HepG2 (cell line): ENCODE measurements at regions not wholly inside any gene's neighbourhood (a gene's known extent, or its start where the extent isn't known, plus 50 kb on each side); places are given as distances from the start of the nearest gene placed in this dataset.

Experiments
- ATAC-seq: fragments of 200-7000 bp; cut with Tn5 transposase; 3 replicates; pipeline ENCODE4 v1.9.1; 2020; ENCODE audit warnings: mild to moderate bottlenecking, moderate library complexity
- BruUV-seq: library from RNA; stranded (reverse); fragments of 400-500 nt; replicated peaks from 2 replicates; lab custom pipeline; 2021; lab: Mats Ljungman, UMichigan
- CTCF ChIA-PET: fragments of 300-600 bp; formaldehyde crosslinking; extraction: SDS; loops from one replicate; lab custom pipeline; 2021; ENCODE audit warnings: low total read pairs, inconsistent platforms, low intra/inter-chr PET ratio; lab: Yijun Ruan, JAX
- POLR2A ChIA-PET: fragments of 350-600 bp; sonication (Branson Sonifier 250); formaldehyde crosslinking; loops from one replicate; lab custom pipeline; 2020; ENCODE audit warnings: antibody characterized with exemption, inconsistent platforms; lab: Yijun Ruan, JAX
- DNase-seq: peaks from one replicate; pipeline ENCODE4 v3.0.0-alpha.2; 2015; ENCODE audit warnings: low spot score
- FAIRE-seq: peaks from 3 replicates; lab custom pipeline; 2011; peaks lifted over from hg19 to GRCh38; lab: Jason Lieb, UNC
- H2AFZ ChIP-seq: one replicate; pipeline ENCODE4 v1.6.1; 2011; ENCODE audit warnings: low read length, inconsistent platforms
- H3K27ac ChIP-seq: fragments of 300-600 bp; 3 replicates; pipeline ENCODE4 v1.8.0; 2011; ENCODE audit warnings: mixed run types, mild to moderate bottlenecking, mixed read lengths, low read length, inconsistent platforms; ENCODE audit not compliant: insufficient read depth; ENCODE audit errors: extremely low read length
- H3K27me3 ChIP-seq, 2 experiments: fragments of 200-600 bp in 1 of 2; 2 replicates in 1 of 2; 3 replicates in 1 of 2; pipeline versions ENCODE4 v1.6.0 to v1.8.0; 2011; ENCODE audit warnings: low read length in 2 of 2, mild to moderate bottlenecking in 2 of 2, moderate library complexity in 2 of 2, inconsistent platforms in 1 of 2; ENCODE audit not compliant: insufficient read depth in 2 of 2, control insufficient read depth in 1 of 2
- H3K36me3 ChIP-seq, 2 experiments: fragments of 200-600 bp in 1 of 2; replicated peaks in 1 of 2; 2 replicates in 1 of 2; 3 replicates in 1 of 2; pipeline versions ENCODE4 v1.5.1 to v1.8.0; 2011; ENCODE audit warnings: low read length in 2 of 2, inconsistent platforms in 1 of 2; ENCODE audit not compliant: insufficient read depth in 2 of 2, control insufficient read depth in 1 of 2
- H3K4me1 ChIP-seq: 2 replicates; pipeline ENCODE4 v1.5.1; 2012; ENCODE audit warnings: low read length, inconsistent platforms; ENCODE audit not compliant: insufficient read depth
- H3K4me2 ChIP-seq: 2 replicates; pipeline ENCODE4 v1.6.0; 2011; ENCODE audit warnings: low read depth, low read length, inconsistent platforms
- H3K4me3 ChIP-seq, 3 experiments: fragments of 200-600 bp in 1 of 3; sonication (generic), shearing (Covaris generic) in 1 of 3; replicated peaks in 1 of 3; 2 replicates each; pipeline ENCODE4 v1.5.1; 2011 to 2016; ENCODE audit warnings: low read length in 3 of 3, inconsistent platforms in 2 of 3, low read depth in 2 of 3, mild to moderate bottlenecking in 2 of 3, control low read depth in 1 of 3, mixed read lengths in 1 of 3; ENCODE audit not compliant: insufficient read depth in 1 of 3
- H3K79me2 ChIP-seq: one replicate; pipeline ENCODE4 v1.6.1; 2011; ENCODE audit warnings: low read length, inconsistent platforms; ENCODE audit not compliant: insufficient read depth
- H3K9ac ChIP-seq: 2 replicates; pipeline ENCODE4 v1.6.0; 2011; ENCODE audit warnings: mild to moderate bottlenecking, low read depth, low read length, inconsistent platforms; ENCODE audit not compliant: insufficient read depth
- H3K9me3 ChIP-seq: 2 replicates; pipeline ENCODE4 v1.5.1; 2012; ENCODE audit warnings: mild to moderate bottlenecking, low read length
- H4K20me1 ChIP-seq: 2 replicates; pipeline ENCODE4 v1.6.0; 2011; ENCODE audit warnings: inconsistent platforms, mild to moderate bottlenecking, low read length, moderate library complexity; ENCODE audit not compliant: insufficient read depth
- GPBP1L1 ChIP-seq: sonication (generic); formaldehyde crosslinking; IDR thresholded peaks from 2 replicates; pipeline ENCODE4 v1.5.0; 2020; ENCODE audit warnings: mild to moderate bottlenecking, missing genetic modification reagents
- GPN1 ChIP-seq: sonication (generic); formaldehyde crosslinking; IDR thresholded peaks from 2 replicates; pipeline ENCODE4 v1.5.1; 2020; ENCODE audit warnings: missing genetic modification reagents, borderline replicate concordance
- HIVEP1 ChIP-seq: sonication (generic); formaldehyde crosslinking; IDR thresholded peaks from 2 replicates; pipeline ENCODE4 v1.4.0; 2020; ENCODE audit warnings: mild to moderate bottlenecking, missing genetic modification reagents
- IRF9 ChIP-seq: sonication (generic); formaldehyde crosslinking; IDR thresholded peaks from 2 replicates; pipeline ENCODE4 v1.8.0; 2022; ENCODE audit warnings: missing genetic modification reagents, mild to moderate bottlenecking, borderline replicate concordance
- KDM3A ChIP-seq: IDR thresholded peaks from 2 replicates; pipeline ENCODE4 v1.6.1; 2018; ENCODE audit warnings: low read depth, missing compliant biosample characterization
- MNT ChIP-seq: fragments of 450-650 bp; IDR thresholded peaks from 2 replicates; pipeline ENCODE4 v1.6.1; 2016
- WIZ ChIP-seq: sonication (generic); formaldehyde crosslinking; IDR thresholded peaks from 2 replicates; pipeline ENCODE4 v1.5.1; 2020; ENCODE audit warnings: mild to moderate bottlenecking, missing genetic modification reagents
- ZNF138 ChIP-seq: sonication (generic); formaldehyde crosslinking; IDR thresholded peaks from 2 replicates; pipeline ENCODE4 v1.5.0; 2020; ENCODE audit warnings: mild to moderate bottlenecking, low read depth, missing genetic modification reagents
- ZNF280B ChIP-seq: sonication (generic); formaldehyde crosslinking; IDR thresholded peaks from 2 replicates; pipeline ENCODE4 v1.5.0; 2020; ENCODE audit warnings: missing genetic modification reagents, mild to moderate bottlenecking, borderline replicate concordance
- ZNF281 ChIP-seq: sonication (generic); formaldehyde crosslinking; IDR thresholded peaks from 2 replicates; pipeline ENCODE4 v1.4.0; 2020; ENCODE audit warnings: missing genetic modification reagents, borderline replicate concordance
- ZNF441 ChIP-seq: sonication (generic); formaldehyde crosslinking; IDR thresholded peaks from 2 replicates; pipeline ENCODE4 v1.7.0; 2021; ENCODE audit warnings: missing genetic modification reagents, borderline replicate concordance
- ZNF746 ChIP-seq: sonication (generic); formaldehyde crosslinking; IDR thresholded peaks from 2 replicates; pipeline ENCODE4 v1.8.0; 2022; ENCODE audit warnings: mild to moderate bottlenecking, missing genetic modification reagents
- ZNF780A ChIP-seq: sonication (generic); formaldehyde crosslinking; IDR thresholded peaks from 2 replicates; pipeline ENCODE4 v1.8.0; 2022; ENCODE audit warnings: mild to moderate bottlenecking, missing genetic modification reagents, moderate library complexity
- ZSCAN22 ChIP-seq: sonication (generic); formaldehyde crosslinking; IDR thresholded peaks from 2 replicates; pipeline ENCODE4 v1.4.0; 2020; ENCODE audit warnings: mild to moderate bottlenecking, missing genetic modification reagents
- ZUFSP ChIP-seq: sonication (generic); formaldehyde crosslinking; IDR thresholded peaks from 2 replicates; pipeline ENCODE4 v1.9.0; 2021; ENCODE audit warnings: missing genetic modification reagents, mild to moderate bottlenecking, borderline replicate concordance
- WGBS: methylation state at CpG from one replicate; pipeline ENCODE4 v1.1.6; 2017; ENCODE audit warnings: low lambda C conversion rate; 5-methylcytosine and 5-hydroxymethylcytosine counted together
- in situ Hi-C: cut with HindIII; loops from 2 replicates; pipeline ENCODE4 v1.10.0; 2017; ENCODE audit warnings: low pct_unique_long_range_greater_than_20kb; ENCODE audit not compliant: extremely low pct_ligation_motif_present
- intact Hi-C: fragments of 100-400 bp; cut with micrococcal nuclease; formaldehyde crosslinking; loops from one replicate; pipeline ENCODE4 v1.10.0; 2022; ENCODE audit not compliant: unreplicated experiment

GRCh38 chr7:22060197-22060596 is 114.5 kb upstream of the CDCA7L start:
- ChIA-PET POLR2A (no interaction called here), CTCF (no interaction called here)
- Histone ChIP-seq H3K27ac (no peak overlapping the region), H3K9ac (no peak overlapping the region), H3K79me2 (no peaks in the 10 kb centered on the region), H3K36me3 (no peaks in the 10 kb centered on the region), H3K4me2 (no peak overlapping the region), H3K4me3 (no peak overlapping the region), H3K27me3 (0 out of 5 replicates have a peak, but pooled peaks cover 0 to 8% of the 10 kb centered on the region in 2 experiments), H2AFZ (no peak overlapping the region), H3K4me1 (no peaks in the 10 kb centered on the region), H3K9me3 (no peaks in the 10 kb centered on the region), H4K20me1 (no peaks in the 10 kb centered on the region)
- 3% methylated on average over 1 of the region's 1 CpG for WGBS
- in situ Hi-C loops (no loop called here), intact Hi-C loops (no loop called here)
- no TSS peak for BruUV-seq
- DNase-seq (no peak), ATAC-seq (no peak), FAIRE-seq (no peak)
- TF ChIP-seq KDM3A (CRISPR knock-in tag) (no peak), GPN1 (CRISPR knock-in tag) (no peak), ZUFSP (CRISPR knock-in tag) (no peak), ZNF281 (CRISPR knock-in tag) (no peak), ZNF138 (CRISPR knock-in tag) (no peak), HIVEP1 (CRISPR knock-in tag) (no peak), ZNF746 (CRISPR knock-in tag) (no peak), WIZ (CRISPR knock-in tag) (no peak), ZNF280B (no peak), MNT (no peak), GPBP1L1 (CRISPR knock-in tag) (no peak), IRF9 (CRISPR knock-in tag) (no peak), ZNF780A (CRISPR knock-in tag) (no peak), ZSCAN22 (CRISPR knock-in tag) (no peak), ZNF441 (no peak)
